Adrenal gland (tissue), 9 donors: ENCODE measurements at regions not wholly inside any gene's neighbourhood (a gene's known extent, or its start where the extent isn't known, plus 50 kb on each side); places are given as distances from the start of the nearest gene placed in this dataset.
A peak's percentile ranks its signal among the peaks of the same experiment; 100 is the strongest.

Source experiments
- DNase-seq, 7 donors: peaks; one replicate each; pipeline ENCODE4 v3.0.0-alpha.2; 2019 to 2020
- H3K27ac ChIP-seq, 5 donors: fragments of 200-600 bp; sonication (generic) in 4 of 5; 1 replicate in 3 of 5; 2 replicates in 2 of 5; pipeline versions ENCODE4 v1.5.1 to v1.8.0; 2016 to 2020; ENCODE audit warnings: mild to moderate bottlenecking in 1 of 5
- H3K27me3 ChIP-seq: fragments of 200-600 bp; 2 replicates; pipeline ENCODE4 v1.8.0; 2021
- H3K36me3 ChIP-seq, 2 donors: fragments of 200-600 bp; replicated peaks in 1 of 2; 1 replicate in 1 of 2; 2 replicates in 1 of 2; pipeline versions ENCODE4 v1.5.1 to v1.8.0; 2018 to 2022
- H3K4me1 ChIP-seq, 2 donors: fragments of 200-600 bp; replicated peaks in 1 of 2; 1 replicate in 1 of 2; 2 replicates in 1 of 2; pipeline versions ENCODE4 v1.5.1 to v1.8.0; 2018 to 2021
- H3K4me3 ChIP-seq, 4 donors: fragments of 200-600 bp; sonication (generic) in 3 of 4; one replicate each; pipeline ENCODE4 v1.5.1; 2016 to 2018
- H3K9me3 ChIP-seq, 3 donors: fragments of 200-600 bp; sonication (generic) in 1 of 3; replicated peaks in 1 of 3; 1 replicate in 2 of 3; 2 replicates in 1 of 3; pipeline versions ENCODE4 v1.5.1 to v1.8.0; 2016 to 2021
- CTCF ChIP-seq, 6 experiments: fragments of 450-650 bp in 4 of 6; fragments of 200-600 bp in 2 of 6; sonication (generic) in 1 of 6; IDR thresholded peaks; 1 replicate in 5 of 6; 2 replicates in 1 of 6; pipeline versions ENCODE4 v1.5.1 to v1.8.0; 2016 to 2021; ENCODE audit warnings: antibody characterized with exemption in 6 of 6, mild to moderate bottlenecking in 2 of 6, moderate library complexity in 1 of 6
- POLR2A ChIP-seq, 2 donors: fragments of 450-650 bp; IDR thresholded peaks; one replicate each; pipeline ENCODE4 v1.6.1; 2017; ENCODE audit warnings: antibody characterized with exemption in 2 of 2, mild to moderate bottlenecking in 2 of 2, moderate library complexity in 1 of 2
- WGBS, 4 donors: extraction: QIAGEN DNeasy Blood & Tissue Kit in 2 of 4; methylation state at CpG; one replicate each; pipeline versions ENCODE4 v1.1.5 to v1.1.7; 2013 to 2017; 5-methylcytosine and 5-hydroxymethylcytosine counted together
- intact Hi-C, 2 donors: fragments of 100-400 bp; cut with DNase I; formaldehyde crosslinking; loops; one replicate each; pipeline versions ENCODE4 v1.14.1 to v1.15.0; 2022 to 2023
- donor health status: healthy with polysubstance abuse.
- donor health status: Bipolar disorder and iron deficiency.
- donor health status: DM: yes; HTN: yes; CAD: no.
- donor health status: DM: no; HTN: no; CAD: no.
- donor health status: DM: no; HTN: no; CAD: no.

GRCh38 chr11:69966910-69967483 lies 111.1 kb upstream of the ANO1 start:
- intact Hi-C loops: no loop called here
- no peak for DNase-seq
- no peak for TF ChIP-seq CTCF (IDR thresholded peaks at IDR 0.05)
- TF ChIP-seq POLR2A (IDR thresholded peaks at IDR 0.05): no peak
- H3K27ac ChIP-seq: no peak overlapping the region
- no peaks in the 10 kb centered on the region for H3K4me1 ChIP-seq
- H3K4me3 ChIP-seq: no peak overlapping the region
- 88 to 93% (median 89%) methylated on average over 5 to 25 of the region's 25 CpGs for WGBS, 4 donors
- H3K27me3 ChIP-seq: no peaks in the 10 kb centered on the region
- H3K36me3 ChIP-seq: no peaks in the 10 kb centered on the region
- no peaks in the 10 kb centered on the region for H3K9me3 ChIP-seq

GRCh38 chr11:69967484-69967883 lies 110.6 kb upstream of the ANO1 start:
- no peak for DNase-seq
- 84 to 93% (median 88%) methylated on average over 5 to 6 of the region's 6 CpGs for WGBS, 4 donors
- H3K36me3 ChIP-seq: no peaks in the 10 kb centered on the region
- H3K9me3 ChIP-seq: no peaks in the 10 kb centered on the region
- H3K27ac ChIP-seq: no peak overlapping the region
- H3K4me3 ChIP-seq: no peak overlapping the region
- TF ChIP-seq CTCF (IDR thresholded peaks at IDR 0.05) (no peak), POLR2A (IDR thresholded peaks at IDR 0.05) (no peak)
- intact Hi-C loops: no loop called here
- no peaks in the 10 kb centered on the region for H3K4me1 ChIP-seq
- H3K27me3 ChIP-seq: no peaks in the 10 kb centered on the region

DNA sequence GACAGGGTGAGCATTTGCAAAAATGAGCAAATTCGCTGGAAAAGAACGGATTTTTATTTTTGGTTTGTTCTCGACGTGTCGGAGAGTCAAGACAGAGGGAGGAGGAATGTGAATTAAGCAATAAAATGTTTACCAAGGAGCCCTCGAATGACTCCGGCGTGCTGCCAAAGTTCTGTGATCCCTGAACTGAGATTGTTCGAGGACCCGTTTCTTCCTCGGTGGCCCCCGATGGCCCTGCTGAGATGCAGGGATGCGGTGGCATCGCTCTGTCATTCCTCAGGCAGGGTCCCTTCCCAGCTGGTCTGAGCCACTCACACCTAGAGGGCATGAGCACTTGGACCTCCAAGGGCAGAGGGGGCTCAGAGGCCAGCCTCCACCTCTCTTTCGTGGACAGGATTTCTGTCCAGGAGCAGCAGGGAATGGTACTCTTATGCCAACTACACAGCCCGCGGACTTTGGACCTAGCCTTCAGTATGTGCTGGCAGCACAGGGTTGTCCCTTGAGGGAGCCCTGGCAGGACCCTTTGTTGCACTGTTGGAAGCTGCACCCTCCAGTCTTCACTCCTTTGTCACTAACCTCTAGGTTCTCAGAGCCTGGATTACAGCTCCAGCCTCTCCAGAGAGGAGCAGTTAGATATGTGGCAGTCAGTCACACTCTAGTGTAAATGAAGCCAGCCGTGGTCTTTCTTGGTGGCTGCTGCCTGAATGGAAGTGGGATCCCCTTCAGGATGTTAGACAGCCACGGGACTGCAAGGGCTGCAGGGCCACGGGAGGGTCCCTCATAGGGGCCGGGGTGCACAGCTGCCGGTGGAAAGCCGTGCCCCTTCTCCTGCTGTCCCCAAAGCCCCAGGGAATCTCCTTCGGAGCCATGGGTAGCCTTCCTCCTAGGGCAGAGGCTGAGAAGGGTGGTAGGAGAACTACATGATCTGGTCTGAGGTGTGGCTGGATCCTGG lies 109.4 kb upstream of the ANO1 start:
- H3K27me3 ChIP-seq: no peaks in the 10 kb centered on the region
- H3K27ac ChIP-seq: peak overlapping the region in 1 of 5 donors; percentile 61
- TF ChIP-seq CTCF (IDR thresholded peaks at IDR 0.05) (no peak), POLR2A (IDR thresholded peaks at IDR 0.05) (no peak)
- intact Hi-C loops: no loop called here
- 74 to 82% (median 78%) methylated on average over 15 to 24 of the region's 24 CpGs for WGBS, 4 donors
- DNase-seq: peak in 5 of 7 donors; percentile 22 to 62 (median 37)
- no peak overlapping the region for H3K4me3 ChIP-seq
- H3K9me3 ChIP-seq: no peaks in the 10 kb centered on the region
- no peaks in the 10 kb centered on the region for H3K4me1 ChIP-seq
- H3K36me3 ChIP-seq: no peaks in the 10 kb centered on the region

GRCh38 chr11:69969890-69970784 lies 108.0 kb upstream of the ANO1 start:
- Histone ChIP-seq H3K4me3 (no peak overlapping the region), H3K36me3 (no peaks in the 10 kb centered on the region), H3K27me3 (no peaks in the 10 kb centered on the region), H3K27ac (no peak overlapping the region), H3K4me1 (no peaks in the 10 kb centered on the region), H3K9me3 (no peaks in the 10 kb centered on the region)
- WGBS, 4 donors: 38 to 43% (median 41%) methylated on average over 13 to 21 of the region's 21 CpGs
- intact Hi-C loops: no loop called here
- TF ChIP-seq POLR2A (IDR thresholded peaks at IDR 0.05) (no peak), CTCF (IDR thresholded peaks at IDR 0.05) (no peak)
- DNase-seq: no peak
